ENCODE measurements at regions not wholly inside any gene's neighbourhood (a gene's known extent, or its start where the extent isn't known, plus 50 kb on each side); places are given as distances from the start of the nearest gene placed in this dataset.

DNA sequence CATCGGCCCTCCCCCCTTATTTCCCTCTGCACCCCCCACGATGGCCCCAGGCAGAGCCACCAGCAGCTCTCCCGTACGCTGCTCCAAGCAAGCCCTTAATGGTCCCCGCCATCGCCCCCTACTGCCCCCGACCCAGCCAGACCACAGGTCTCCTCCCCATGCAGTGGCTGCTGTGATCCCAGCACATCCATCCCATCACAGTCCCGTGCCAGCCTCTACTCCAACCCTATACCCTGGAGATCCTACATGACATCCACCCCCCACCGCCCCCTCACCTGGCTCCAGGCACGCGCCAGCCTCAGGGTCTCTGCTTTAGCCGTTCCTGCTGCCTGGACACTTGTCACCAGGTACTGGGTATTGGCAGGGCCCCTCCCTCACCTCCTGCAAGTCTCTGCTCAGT lies 85.8 kb upstream of the RTL6 start:
- Histone ChIP-seq H3K27me3 (ENCODE audit: insufficient read depth, low read length) (no peaks in the 10 kb centered on the region), H3K4me1 (ENCODE audit: control insufficient read depth, insufficient read depth, low read length, unreplicated experiment) (peaks cover 8% of the 10 kb centered on the region), H3K27ac (ENCODE audit: low read depth, low read length) (no peak overlapping the region), H3K36me3 (ENCODE audit: insufficient read depth, low read length) (no peaks in the 10 kb centered on the region), H2AFZ (ENCODE audit: low read length, unreplicated experiment) (no peak overlapping the region), H3K79me2 (ENCODE audit: control insufficient read depth, insufficient read depth, low read length, unreplicated experiment) (no peaks in the 10 kb centered on the region), H3K4me3 (ENCODE audit: low read depth, low read length) (no peak overlapping the region)

DNA sequence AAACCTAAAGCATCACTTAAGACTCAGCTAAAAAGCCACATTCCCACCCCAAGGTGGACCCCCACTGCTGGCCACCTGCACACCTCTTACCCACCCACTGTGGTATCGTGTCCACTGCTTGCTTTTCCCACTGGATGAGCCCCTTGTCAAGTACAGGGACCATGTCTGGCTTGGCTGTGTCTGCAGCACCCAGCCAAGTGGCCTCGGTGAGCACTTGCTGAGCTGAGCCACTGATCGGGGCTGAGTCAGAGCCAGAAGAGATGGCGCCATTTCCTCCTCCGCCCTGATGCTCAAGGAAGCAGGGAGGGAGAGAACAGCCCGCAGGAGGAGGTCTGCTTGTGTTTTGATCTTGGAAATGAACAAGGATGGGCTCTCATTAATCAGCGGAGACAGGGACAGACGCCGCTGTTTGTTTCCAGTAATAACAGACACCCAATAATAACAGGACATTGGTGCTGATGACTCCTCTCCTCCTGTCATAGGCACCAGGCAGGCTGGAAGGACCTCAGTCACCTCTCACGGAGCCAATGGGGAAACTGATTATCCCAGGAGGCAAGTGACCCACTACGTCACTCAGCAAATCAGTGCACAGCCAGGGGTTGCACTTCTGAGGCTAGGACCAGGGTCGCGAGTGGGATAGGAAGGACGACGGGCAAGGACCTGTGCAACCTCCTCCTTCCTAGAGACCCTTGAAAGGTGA lies 85.2 kb upstream of the RTL6 start:
- Histone ChIP-seq H3K4me1 (ENCODE audit: control insufficient read depth, insufficient read depth, low read length, unreplicated experiment) (peaks cover 8% of the 10 kb centered on the region), H3K79me2 (ENCODE audit: control insufficient read depth, insufficient read depth, low read length, unreplicated experiment) (no peaks in the 10 kb centered on the region), H2AFZ (ENCODE audit: low read length, unreplicated experiment) (no peak overlapping the region), H3K27me3 (ENCODE audit: insufficient read depth, low read length) (no peaks in the 10 kb centered on the region), H3K36me3 (ENCODE audit: insufficient read depth, low read length) (no peaks in the 10 kb centered on the region), H3K27ac (ENCODE audit: low read depth, low read length) (no peak overlapping the region), H3K4me3 (ENCODE audit: low read depth, low read length) (no peak overlapping the region)

GRCh38 chr22:44582016-44582415 lies 84.0 kb upstream of the RTL6 start:
- Histone ChIP-seq H3K79me2 (ENCODE audit: control insufficient read depth, insufficient read depth, low read length, unreplicated experiment) (no peaks in the 10 kb centered on the region), H3K27ac (ENCODE audit: low read depth, low read length) (no peak overlapping the region), H3K36me3 (ENCODE audit: insufficient read depth, low read length) (no peaks in the 10 kb centered on the region), H3K4me3 (ENCODE audit: low read depth, low read length) (no peak overlapping the region), H2AFZ (ENCODE audit: low read length, unreplicated experiment) (no peak overlapping the region), H3K27me3 (ENCODE audit: insufficient read depth, low read length) (no peaks in the 10 kb centered on the region), H3K4me1 (ENCODE audit: control insufficient read depth, insufficient read depth, low read length, unreplicated experiment) (peaks cover 8% of the 10 kb centered on the region)

- no peaks in the 10 kb centered on the region for H3K79me2 ChIP-seq (ENCODE audit: control insufficient read depth, insufficient read depth, low read length, unreplicated experiment)
- H3K4me1 ChIP-seq (ENCODE audit: control insufficient read depth, insufficient read depth, low read length, unreplicated experiment) = peaks cover 8% of the 10 kb centered on the region
- no peak overlapping the region for H3K27ac ChIP-seq (ENCODE audit: low read depth, low read length)
- no peaks in the 10 kb centered on the region for H3K27me3 ChIP-seq (ENCODE audit: insufficient read depth, low read length)
- H2AFZ ChIP-seq (ENCODE audit: low read length, unreplicated experiment) = no peak overlapping the region
- no peaks in the 10 kb centered on the region for H3K36me3 ChIP-seq (ENCODE audit: insufficient read depth, low read length)
- no peak overlapping the region for H3K4me3 ChIP-seq (ENCODE audit: low read depth, low read length)
These were observed 83.0 kb upstream of the RTL6 start for GRCh38 chr22:44581096-44581435.

DNA sequence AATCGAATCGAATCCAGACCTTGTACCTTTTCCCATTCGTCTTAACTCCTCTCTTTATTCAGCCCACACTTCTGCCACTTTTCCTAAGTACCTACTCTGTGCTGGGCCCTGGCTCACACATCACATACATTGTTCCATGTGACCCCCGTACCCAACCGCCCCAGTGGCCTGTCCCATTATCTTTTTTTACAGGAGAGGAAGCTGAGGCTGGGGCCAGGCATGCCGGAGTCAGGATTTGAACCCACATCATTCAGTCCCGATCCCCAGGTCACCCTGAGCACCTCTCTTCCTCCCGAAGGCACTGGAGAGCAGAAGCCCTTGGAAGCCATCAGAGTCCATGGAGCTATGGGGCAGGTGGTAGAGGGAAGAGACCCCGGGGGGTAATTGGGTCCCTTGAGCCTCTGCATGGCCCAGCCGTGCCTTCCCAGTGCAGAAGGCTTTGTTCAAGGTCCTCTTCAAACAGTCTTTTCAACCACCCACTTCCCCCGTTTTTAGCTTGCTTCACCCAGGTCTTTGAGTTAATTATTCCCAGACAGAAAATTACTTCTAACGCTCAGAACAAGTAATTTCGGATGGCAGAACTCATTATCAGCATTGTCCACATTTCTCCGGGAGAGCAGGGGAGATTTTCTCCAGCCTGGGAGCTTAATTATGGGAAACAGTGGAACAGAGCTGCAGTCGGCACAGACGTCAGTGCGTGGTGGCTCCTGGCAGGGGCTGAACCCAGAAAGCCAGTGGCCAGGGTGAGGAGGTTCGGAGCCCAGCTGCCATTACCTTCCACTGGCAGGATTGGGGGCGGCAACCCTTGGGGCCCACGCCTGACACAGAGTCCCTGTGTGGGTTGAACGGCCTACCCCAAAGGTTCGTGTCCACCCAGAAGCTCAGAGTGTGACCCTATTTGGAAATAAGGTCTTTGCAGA lies 82.4 kb upstream of the RTL6 start:
- H3K36me3 ChIP-seq (ENCODE audit: insufficient read depth, low read length) = no peaks in the 10 kb centered on the region
- H2AFZ ChIP-seq (ENCODE audit: low read length, unreplicated experiment) = no peak overlapping the region
- no peaks in the 10 kb centered on the region for H3K79me2 ChIP-seq (ENCODE audit: control insufficient read depth, insufficient read depth, low read length, unreplicated experiment)
- no peak overlapping the region for H3K27ac ChIP-seq (ENCODE audit: low read depth, low read length)
- H3K4me1 ChIP-seq (ENCODE audit: control insufficient read depth, insufficient read depth, low read length, unreplicated experiment) = peaks cover 8% of the 10 kb centered on the region
- no peak overlapping the region for H3K4me3 ChIP-seq (ENCODE audit: low read depth, low read length)
- H3K27me3 ChIP-seq (ENCODE audit: insufficient read depth, low read length) = no peaks in the 10 kb centered on the region

DNA sequence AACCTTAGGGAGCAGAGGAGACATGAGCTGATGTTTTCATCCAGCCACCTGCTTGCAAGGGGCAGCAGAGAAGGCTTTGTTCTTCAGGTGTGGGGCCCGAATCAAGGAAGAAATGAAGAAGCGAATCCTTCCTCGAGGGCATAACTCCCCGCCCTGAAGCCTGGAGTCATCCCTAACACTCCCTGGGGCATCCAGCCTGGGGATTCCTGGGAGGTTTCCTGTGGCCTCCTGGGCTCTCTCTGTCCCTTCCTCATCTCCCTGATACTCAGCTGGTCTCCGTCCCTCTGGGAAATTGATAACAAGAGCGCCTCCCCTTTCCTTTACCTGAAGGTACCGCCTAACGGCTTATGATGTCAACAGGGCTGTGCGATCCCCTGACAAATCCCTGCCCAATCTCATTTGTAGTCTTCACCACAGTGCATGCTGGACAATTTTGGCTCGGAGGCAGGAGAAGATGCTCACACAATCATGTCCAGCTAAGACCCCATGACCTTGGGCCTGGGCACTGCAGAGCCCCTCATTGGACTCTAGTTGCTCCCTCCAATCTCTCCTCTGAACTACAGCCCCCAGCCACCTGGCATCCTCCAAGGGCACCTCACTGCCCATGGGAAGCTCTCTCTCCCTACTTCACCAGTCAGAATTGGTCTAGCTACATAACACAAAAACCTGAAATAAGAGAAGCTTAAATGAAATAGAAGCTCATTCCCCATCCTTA lies 80.6 kb upstream of the RTL6 start:
- no peak overlapping the region for H2AFZ ChIP-seq (ENCODE audit: low read length, unreplicated experiment)
- H3K4me3 ChIP-seq (ENCODE audit: low read depth, low read length) = no peak overlapping the region
- H3K27me3 ChIP-seq (ENCODE audit: insufficient read depth, low read length) = no peaks in the 10 kb centered on the region
- H3K27ac ChIP-seq (ENCODE audit: low read depth, low read length) = no peak overlapping the region
- peaks cover 13% of the 10 kb centered on the region for H3K4me1 ChIP-seq (ENCODE audit: control insufficient read depth, insufficient read depth, low read length, unreplicated experiment)
- H3K36me3 ChIP-seq (ENCODE audit: insufficient read depth, low read length) = no peaks in the 10 kb centered on the region
- H3K79me2 ChIP-seq (ENCODE audit: control insufficient read depth, insufficient read depth, low read length, unreplicated experiment) = no peaks in the 10 kb centered on the region

DNA sequence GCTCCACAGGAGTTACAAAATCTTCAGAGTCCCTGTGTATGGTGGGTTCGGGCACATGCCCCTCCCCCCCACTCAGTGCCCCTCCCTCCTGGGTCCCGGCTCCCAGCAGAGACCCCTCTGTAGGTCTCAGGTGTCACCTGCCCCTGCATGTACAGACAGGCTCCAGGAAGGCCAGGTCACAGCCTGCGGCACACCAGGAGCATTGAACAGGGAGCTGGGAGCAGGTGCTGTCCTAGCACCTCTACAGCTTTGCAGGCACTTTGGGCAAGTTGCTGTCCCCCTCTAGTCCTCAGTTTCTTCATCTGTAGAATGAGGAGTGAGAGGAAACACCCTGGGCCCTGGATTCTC lies 80.1 kb upstream of the RTL6 start:
- no peak overlapping the region for H3K4me3 ChIP-seq (ENCODE audit: low read depth, low read length)
- no peaks in the 10 kb centered on the region for H3K27me3 ChIP-seq (ENCODE audit: insufficient read depth, low read length)
- H3K79me2 ChIP-seq (ENCODE audit: control insufficient read depth, insufficient read depth, low read length, unreplicated experiment) = no peaks in the 10 kb centered on the region
- H3K4me1 ChIP-seq (ENCODE audit: control insufficient read depth, insufficient read depth, low read length, unreplicated experiment) = peaks cover 9% of the 10 kb centered on the region
- H2AFZ ChIP-seq (ENCODE audit: low read length, unreplicated experiment) = no peak overlapping the region
- H3K27ac ChIP-seq (ENCODE audit: low read depth, low read length) = no peak overlapping the region
- H3K36me3 ChIP-seq (ENCODE audit: insufficient read depth, low read length) = no peaks in the 10 kb centered on the region

GRCh38 chr22:44577391-44578109 lies 79.5 kb upstream of the RTL6 start:
- no peak overlapping the region for H3K27ac ChIP-seq (ENCODE audit: low read depth, low read length)
- no peaks in the 10 kb centered on the region for H3K36me3 ChIP-seq (ENCODE audit: insufficient read depth, low read length)
- H3K27me3 ChIP-seq (ENCODE audit: insufficient read depth, low read length) = no peaks in the 10 kb centered on the region
- H3K79me2 ChIP-seq (ENCODE audit: control insufficient read depth, insufficient read depth, low read length, unreplicated experiment) = no peaks in the 10 kb centered on the region
- peaks cover 5% of the 10 kb centered on the region for H3K4me1 ChIP-seq (ENCODE audit: control insufficient read depth, insufficient read depth, low read length, unreplicated experiment)
- H2AFZ ChIP-seq (ENCODE audit: low read length, unreplicated experiment) = no peak overlapping the region
- no peak overlapping the region for H3K4me3 ChIP-seq (ENCODE audit: low read depth, low read length)

GRCh38 chr22:44576311-44577260 lies 78.6 kb upstream of the RTL6 start:
- peaks cover 5% of the 10 kb centered on the region for H3K4me1 ChIP-seq (ENCODE audit: control insufficient read depth, insufficient read depth, low read length, unreplicated experiment)
- no peaks in the 10 kb centered on the region for H3K79me2 ChIP-seq (ENCODE audit: control insufficient read depth, insufficient read depth, low read length, unreplicated experiment)
- no peak overlapping the region for H3K4me3 ChIP-seq (ENCODE audit: low read depth, low read length)
- H3K36me3 ChIP-seq (ENCODE audit: insufficient read depth, low read length) = no peaks in the 10 kb centered on the region
- H2AFZ ChIP-seq (ENCODE audit: low read length, unreplicated experiment) = no peak overlapping the region
- H3K27me3 ChIP-seq (ENCODE audit: insufficient read depth, low read length) = no peaks in the 10 kb centered on the region
- no peak overlapping the region for H3K27ac ChIP-seq (ENCODE audit: low read depth, low read length)
